DND-41 (cell line): ENCODE measurements at regions not wholly inside any gene's neighbourhood (a gene's known extent, or its start where the extent isn't known, plus 50 kb on each side); places are given as distances from the start of the nearest gene placed in this dataset.
"Not testable (repeated sequence)": the region's sequence is repeated elsewhere in the genome, so short reads cannot be mapped to it uniquely, and the experiment has no call there.

Experiments used
- ATAC-seq: fragments of 200-7000 bp; cut with Tn5 transposase; 3 replicates; pipeline ENCODE4 v1.9.1; 2021; ENCODE audit warnings: low read depth; ENCODE audit not compliant: insufficient read depth
- DNase-seq: peaks from one replicate; pipeline ENCODE4 v3.0.0-alpha.2; 2020
- H2AFZ ChIP-seq: 2 replicates; pipeline ENCODE4 v1.6.0; 2012; ENCODE audit warnings: low read depth, low read length
- H3K27ac ChIP-seq: 2 replicates; pipeline ENCODE4 v1.5.1; 2012; ENCODE audit warnings: low read length, inconsistent platforms
- H3K27me3 ChIP-seq: fragments of 200-600 bp; sonication (generic); 2 replicates; pipeline ENCODE4 v1.6.0; 2012; ENCODE audit warnings: low read length, mild to moderate bottlenecking, inconsistent platforms; ENCODE audit not compliant: insufficient read depth, poor library complexity
- H3K36me3 ChIP-seq: 2 replicates; pipeline ENCODE4 v1.5.1; 2012; ENCODE audit warnings: low read length, inconsistent platforms; ENCODE audit not compliant: insufficient read depth
- H3K4me1 ChIP-seq: 2 replicates; pipeline ENCODE4 v1.5.1; 2012; ENCODE audit warnings: mild to moderate bottlenecking, low read length; ENCODE audit not compliant: insufficient read depth
- H3K4me2 ChIP-seq: 2 replicates; pipeline ENCODE4 v1.6.0; 2012; ENCODE audit warnings: mild to moderate bottlenecking, moderate library complexity, low read length, inconsistent platforms; ENCODE audit not compliant: insufficient read depth
- H3K4me3 ChIP-seq, 2 experiments: fragments of 200-600 bp in 1 of 2; shearing (Covaris generic) in 1 of 2; 2 replicates each; pipeline ENCODE4 v1.5.1; 2012 to 2016; ENCODE audit warnings: inconsistent platforms in 2 of 2, low read length in 2 of 2, mild to moderate bottlenecking in 2 of 2, low read depth in 1 of 2, moderate library complexity in 1 of 2
- H3K79me2 ChIP-seq: 2 replicates; pipeline ENCODE4 v1.6.0; 2012; ENCODE audit warnings: low read length, inconsistent platforms; ENCODE audit not compliant: insufficient read depth
- H3K9ac ChIP-seq: 2 replicates; pipeline ENCODE4 v1.6.0; 2012; ENCODE audit warnings: low read depth, mild to moderate bottlenecking, inconsistent platforms, low read length, moderate library complexity
- H3K9me3 ChIP-seq: 2 replicates; pipeline ENCODE4 v1.5.1; 2012; ENCODE audit warnings: low read length, moderate library complexity, mild to moderate bottlenecking, inconsistent platforms; ENCODE audit not compliant: insufficient read depth, severe bottlenecking
- H4K20me1 ChIP-seq: 2 replicates; pipeline ENCODE4 v1.6.0; 2012; ENCODE audit warnings: low read length; ENCODE audit not compliant: insufficient read depth
- EZH2 ChIP-seq: IDR thresholded peaks from 3 replicates; pipeline ENCODE4 v1.6.1; 2012; ENCODE audit warnings: borderline replicate concordance, low read depth, mild to moderate bottlenecking, moderate library complexity, low read length, inconsistent platforms; ENCODE audit not compliant: severe bottlenecking
- TF ChIP-seq, protein P1 (sequence below): IDR thresholded peaks from 2 replicates; pipeline ENCODE4 v1.5.1; 2012; ENCODE audit warnings: borderline replicate concordance, low read length, moderate library complexity, mild to moderate bottlenecking; ENCODE audit not compliant: poor library complexity, severe bottlenecking; ENCODE audit errors: extremely low read depth

DNA sequence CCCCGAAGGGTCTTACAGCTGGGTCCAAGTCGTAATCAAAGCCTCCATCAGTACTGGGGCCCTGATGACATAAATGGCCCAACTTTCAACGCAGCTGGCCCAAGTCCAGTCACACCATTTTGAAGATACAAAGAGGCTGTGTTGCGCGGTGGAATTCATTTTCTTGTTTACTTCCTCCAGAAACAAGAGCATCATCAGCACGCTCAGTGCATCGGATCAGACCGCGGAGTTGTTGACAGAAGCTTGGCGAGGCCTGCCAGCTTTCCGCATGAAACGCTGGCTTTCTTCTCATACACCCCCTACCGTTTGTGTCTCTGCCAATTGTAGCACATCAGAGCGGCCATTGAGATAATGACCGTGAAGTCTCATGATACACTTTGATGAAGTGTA, 101.7 kb upstream of the SPATA31D4 start:
- TF ChIP-seq EZH2: no peak
- TF ChIP-seq, protein P1, sequence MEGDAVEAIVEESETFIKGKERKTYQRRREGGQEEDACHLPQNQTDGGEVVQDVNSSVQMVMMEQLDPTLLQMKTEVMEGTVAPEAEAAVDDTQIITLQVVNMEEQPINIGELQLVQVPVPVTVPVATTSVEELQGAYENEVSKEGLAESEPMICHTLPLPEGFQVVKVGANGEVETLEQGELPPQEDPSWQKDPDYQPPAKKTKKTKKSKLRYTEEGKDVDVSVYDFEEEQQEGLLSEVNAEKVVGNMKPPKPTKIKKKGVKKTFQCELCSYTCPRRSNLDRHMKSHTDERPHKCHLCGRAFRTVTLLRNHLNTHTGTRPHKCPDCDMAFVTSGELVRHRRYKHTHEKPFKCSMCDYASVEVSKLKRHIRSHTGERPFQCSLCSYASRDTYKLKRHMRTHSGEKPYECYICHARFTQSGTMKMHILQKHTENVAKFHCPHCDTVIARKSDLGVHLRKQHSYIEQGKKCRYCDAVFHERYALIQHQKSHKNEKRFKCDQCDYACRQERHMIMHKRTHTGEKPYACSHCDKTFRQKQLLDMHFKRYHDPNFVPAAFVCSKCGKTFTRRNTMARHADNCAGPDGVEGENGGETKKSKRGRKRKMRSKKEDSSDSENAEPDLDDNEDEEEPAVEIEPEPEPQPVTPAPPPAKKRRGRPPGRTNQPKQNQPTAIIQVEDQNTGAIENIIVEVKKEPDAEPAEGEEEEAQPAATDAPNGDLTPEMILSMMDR: no peak

DNA sequence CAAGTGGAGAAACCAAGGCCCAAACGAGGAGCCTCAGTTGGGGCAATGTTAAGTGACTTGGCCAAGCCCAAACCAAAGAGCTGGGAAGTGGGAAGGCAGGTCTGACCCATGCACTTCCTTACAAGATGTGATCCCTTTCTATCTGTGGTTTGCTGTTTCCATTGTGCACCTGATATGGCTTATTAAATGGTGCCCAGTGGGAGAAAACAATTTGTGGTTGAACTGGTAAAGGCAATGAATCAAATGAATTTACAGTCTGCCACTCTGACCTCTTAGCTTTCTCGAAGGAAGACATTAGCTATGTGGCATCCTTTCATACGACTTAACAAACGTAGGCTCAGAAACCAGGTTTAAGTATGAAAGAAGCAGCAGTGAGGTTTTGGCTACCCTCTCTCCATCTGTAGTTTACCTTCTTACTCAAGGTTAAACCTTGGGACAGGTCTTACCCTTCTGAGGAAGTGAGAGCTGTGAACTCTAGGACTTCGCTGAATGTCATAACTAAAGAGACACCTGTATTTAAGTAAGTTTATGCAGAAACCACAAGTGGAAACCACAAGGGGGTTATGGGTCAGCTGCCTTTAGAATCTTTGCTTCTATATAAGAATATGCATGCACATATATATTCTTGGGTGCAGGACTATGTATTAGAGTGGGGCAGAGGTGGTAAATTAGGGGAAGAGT, 100.5 kb upstream of the SPATA31D4 start:
- peaks cover 21% of the 10 kb centered on the region for H3K4me1 ChIP-seq
- ATAC-seq: peak; percentile 80
- no peaks in the 10 kb centered on the region for H3K9me3 ChIP-seq
- no peak overlapping the region for H2AFZ ChIP-seq
- no peaks in the 10 kb centered on the region for H4K20me1 ChIP-seq
- H3K4me3 ChIP-seq: no peak overlapping the region
- H3K27ac ChIP-seq: no peak overlapping the region
- peak; percentile 8 for DNase-seq
- no peaks in the 10 kb centered on the region for H3K27me3 ChIP-seq
- no peak overlapping the region for H3K9ac ChIP-seq
- TF ChIP-seq EZH2: no peak
- TF ChIP-seq, protein P1: no peak
- H3K79me2 ChIP-seq: no peaks in the 10 kb centered on the region
- H3K36me3 ChIP-seq: no peaks in the 10 kb centered on the region
- no peak overlapping the region for H3K4me2 ChIP-seq

More for the DNA sequence above, 101.7 kb upstream of the SPATA31D4 start:
- ATAC-seq (no peak), DNase-seq (no peak)
- no peak overlapping the region for H3K4me2 ChIP-seq
- no peaks in the 10 kb centered on the region for H4K20me1 ChIP-seq
- H3K79me2 ChIP-seq: no peaks in the 10 kb centered on the region
- no peaks in the 10 kb centered on the region for H3K36me3 ChIP-seq
- H3K4me1 ChIP-seq: peaks cover 21% of the 10 kb centered on the region
- H3K27ac ChIP-seq: no peak overlapping the region
- H3K9me3 ChIP-seq: no peaks in the 10 kb centered on the region
- H3K9ac ChIP-seq: no peak overlapping the region
- no peak overlapping the region for H2AFZ ChIP-seq
- no peak overlapping the region for H3K4me3 ChIP-seq
- no peaks in the 10 kb centered on the region for H3K27me3 ChIP-seq

DNA sequence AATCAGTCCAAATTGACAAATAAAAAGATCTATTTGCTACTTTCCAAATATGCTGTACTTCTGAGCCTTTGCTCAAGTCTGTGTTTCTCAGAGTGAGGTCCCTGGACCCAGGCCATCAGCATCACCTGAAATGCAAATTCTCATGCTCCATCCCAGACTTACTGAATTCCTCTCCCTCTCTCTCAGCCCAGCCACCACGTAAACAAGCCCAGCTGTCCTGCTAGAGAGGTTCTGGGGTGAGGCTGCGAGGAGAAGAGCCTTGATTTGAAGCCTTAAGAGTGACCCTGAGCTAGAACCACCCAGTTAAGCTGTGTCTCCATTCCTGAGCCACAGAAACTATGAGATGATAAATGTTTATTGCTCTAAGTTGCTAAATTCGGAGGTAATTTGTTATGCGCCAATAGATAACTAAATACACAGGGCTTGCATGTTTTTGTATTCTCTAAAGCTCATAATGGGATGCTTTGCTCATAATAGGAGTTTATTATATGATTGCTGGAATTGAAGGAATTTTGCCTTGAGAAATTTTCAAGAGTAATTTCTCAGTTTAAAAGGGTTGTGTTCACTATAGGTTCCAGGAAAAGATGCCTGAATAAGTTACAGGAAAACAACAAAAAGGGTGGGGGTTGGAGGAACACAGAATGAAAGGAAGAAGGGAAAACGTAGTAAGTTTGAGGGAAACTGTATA, 98.9 kb upstream of the SPATA31D4 start:
- Histone ChIP-seq H3K4me1 (peaks cover 21% of the 10 kb centered on the region), H3K27me3 (no peaks in the 10 kb centered on the region), H3K4me2 (no peak overlapping the region), H3K9ac (no peak overlapping the region), H3K9me3 (no peaks in the 10 kb centered on the region), H3K79me2 (no peaks in the 10 kb centered on the region), H3K36me3 (no peaks in the 10 kb centered on the region), H3K27ac (no peak overlapping the region), H4K20me1 (no peaks in the 10 kb centered on the region), H3K4me3 (no peak overlapping the region), H2AFZ (no peak overlapping the region)
- TF ChIP-seq EZH2: no peak
- TF ChIP-seq, protein P1: no peak
- DNase-seq (no peak), ATAC-seq (no peak)

DNA sequence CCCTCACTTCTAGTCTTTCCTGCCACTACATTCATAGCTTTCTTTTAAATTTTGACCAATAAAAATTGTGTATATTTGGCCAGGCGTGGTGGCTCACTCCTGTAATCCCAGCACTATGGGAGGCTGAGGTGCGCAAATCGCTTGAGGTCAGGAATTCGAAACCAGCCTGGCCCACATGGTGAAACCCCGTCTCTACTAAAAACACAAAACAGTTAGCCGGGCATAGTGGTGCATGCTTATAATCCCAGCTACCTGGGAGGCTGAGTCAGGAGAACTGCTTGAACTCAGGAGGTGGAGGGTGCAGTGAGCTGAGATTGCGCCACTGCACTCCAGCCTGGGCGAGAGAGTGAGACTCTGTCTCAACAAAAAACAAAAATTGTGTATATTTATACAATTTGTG, 97.8 kb upstream of the SPATA31D4 start:
- not testable (repeated sequence) for H3K4me2 ChIP-seq, H2AFZ ChIP-seq, H3K27me3 ChIP-seq, H3K27ac ChIP-seq, DNase-seq, H3K36me3 ChIP-seq, H3K4me3 ChIP-seq, H3K9ac ChIP-seq, H3K79me2 ChIP-seq, ATAC-seq, H3K9me3 ChIP-seq, H4K20me1 ChIP-seq
- peaks cover 21% of the 10 kb centered on the region for H3K4me1 ChIP-seq
